Esophagus squamous epithelium (tissue), 4 donors: ENCODE measurements at regions not wholly inside any gene's neighbourhood (a gene's known extent, or its start where the extent isn't known, plus 50 kb on each side); places are given as distances from the start of the nearest gene placed in this dataset.

Experiments used
- POLR2A ChIP-seq, 4 donors: fragments of 450-650 bp; IDR thresholded peaks; one replicate each; pipeline ENCODE4 v1.6.1; 2017; ENCODE audit warnings: antibody characterized with exemption in 4 of 4, mild to moderate bottlenecking in 4 of 4, moderate library complexity in 3 of 4
- TF ChIP-seq, protein P1 (sequence below), 6 experiments: fragments of 450-650 bp in 4 of 6; fragments of 200-600 bp in 2 of 6; sonication (generic) in 2 of 6; IDR thresholded peaks; one replicate each; pipeline ENCODE4 v1.5.1; 2016 to 2019; ENCODE audit warnings: antibody characterized with exemption in 6 of 6, mild to moderate bottlenecking in 4 of 6, moderate library complexity in 4 of 6

- TF ChIP-seq, protein P1, sequence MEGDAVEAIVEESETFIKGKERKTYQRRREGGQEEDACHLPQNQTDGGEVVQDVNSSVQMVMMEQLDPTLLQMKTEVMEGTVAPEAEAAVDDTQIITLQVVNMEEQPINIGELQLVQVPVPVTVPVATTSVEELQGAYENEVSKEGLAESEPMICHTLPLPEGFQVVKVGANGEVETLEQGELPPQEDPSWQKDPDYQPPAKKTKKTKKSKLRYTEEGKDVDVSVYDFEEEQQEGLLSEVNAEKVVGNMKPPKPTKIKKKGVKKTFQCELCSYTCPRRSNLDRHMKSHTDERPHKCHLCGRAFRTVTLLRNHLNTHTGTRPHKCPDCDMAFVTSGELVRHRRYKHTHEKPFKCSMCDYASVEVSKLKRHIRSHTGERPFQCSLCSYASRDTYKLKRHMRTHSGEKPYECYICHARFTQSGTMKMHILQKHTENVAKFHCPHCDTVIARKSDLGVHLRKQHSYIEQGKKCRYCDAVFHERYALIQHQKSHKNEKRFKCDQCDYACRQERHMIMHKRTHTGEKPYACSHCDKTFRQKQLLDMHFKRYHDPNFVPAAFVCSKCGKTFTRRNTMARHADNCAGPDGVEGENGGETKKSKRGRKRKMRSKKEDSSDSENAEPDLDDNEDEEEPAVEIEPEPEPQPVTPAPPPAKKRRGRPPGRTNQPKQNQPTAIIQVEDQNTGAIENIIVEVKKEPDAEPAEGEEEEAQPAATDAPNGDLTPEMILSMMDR (IDR thresholded peaks at IDR 0.05), result no peak
- TF ChIP-seq POLR2A (IDR thresholded peaks at IDR 0.05), result no peak
These were observed 272.5 kb upstream of the RUNX1 start for GRCh38 chr21:35321322-35322200.
